ENCODE measurements at regions not wholly inside any gene's neighbourhood (a gene's known extent, or its start where the extent isn't known, plus 50 kb on each side); places are given as distances from the start of the nearest gene placed in this dataset.

GRCh38 chr19:30249911-30250310 lies 122.3 kb upstream of the ZNF536 start:
- CTCF ChIA-PET = no interaction called here
- H3K27ac ChIP-seq = no peak overlapping the region
- TF ChIP-seq CTCF (conservative IDR thresholded peaks at IDR 0.05; ENCODE audit: low read depth) = no peak
- DNase-seq (ENCODE audit: low spot score) = no peak
- POLR2A ChIA-PET (ENCODE audit: low non-redundant PET) = no interaction called here

- POLR2A ChIA-PET (ENCODE audit: low non-redundant PET) = no interaction called here
- no peak for DNase-seq (ENCODE audit: low spot score)
- no peak for TF ChIP-seq CTCF (conservative IDR thresholded peaks at IDR 0.05; ENCODE audit: low read depth)
- CTCF ChIA-PET = no interaction called here
- no peak overlapping the region for H3K27ac ChIP-seq
Measured at GRCh38 chr19:30252214-30252613, 120.0 kb upstream of the ZNF536 start.

DNA sequence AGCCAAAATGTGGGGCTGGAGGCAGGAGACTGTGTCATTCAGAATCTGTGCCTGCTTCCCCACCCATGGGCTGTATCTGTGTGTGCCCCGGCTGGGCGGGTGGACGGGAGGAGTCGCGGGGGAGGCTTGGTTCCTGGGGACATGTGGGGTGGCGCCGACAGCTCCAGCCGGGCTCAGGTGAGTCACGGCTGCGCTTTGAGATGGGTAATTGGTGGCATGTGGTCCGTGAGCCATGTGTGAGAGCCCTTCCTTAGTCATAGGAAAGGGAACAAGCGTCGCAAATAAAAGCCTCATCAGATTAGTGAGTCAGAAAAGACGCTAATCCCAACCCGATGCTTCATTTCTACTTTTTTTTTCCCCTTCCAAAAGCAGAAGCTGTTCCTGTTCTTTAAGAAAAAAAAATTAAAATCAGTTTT lies 118.6 kb upstream of the ZNF536 start:
- DNase-seq (ENCODE audit: low spot score) = peak; percentile 3
- TF ChIP-seq CTCF (conservative IDR thresholded peaks at IDR 0.05; ENCODE audit: low read depth) = no peak
- no peak overlapping the region for H3K27ac ChIP-seq
- CTCF ChIA-PET = no interaction called here
- POLR2A ChIA-PET (ENCODE audit: low non-redundant PET) = no interaction called here

DNA sequence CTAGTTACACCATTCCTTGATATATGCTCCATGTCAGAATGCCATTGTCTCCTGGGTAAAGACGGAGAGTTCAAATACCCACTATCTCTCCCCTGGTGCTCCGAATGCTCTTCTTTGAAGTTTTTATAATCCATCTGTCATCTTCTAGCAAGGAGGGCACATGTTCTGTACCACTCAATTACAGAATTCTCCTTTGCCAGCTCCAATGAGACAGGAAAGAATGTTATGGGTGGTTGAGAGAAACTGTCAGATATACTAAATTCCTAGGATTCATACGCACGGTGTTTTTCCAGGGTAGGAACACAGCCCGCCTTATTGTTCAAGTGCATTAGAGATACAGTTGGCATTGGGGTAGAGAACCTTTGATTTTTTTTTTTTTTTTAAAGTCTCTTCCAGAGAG lies 118.0 kb upstream of the ZNF536 start:
- H3K27ac ChIP-seq = no peak overlapping the region
- CTCF ChIA-PET = no interaction called here
- DNase-seq (ENCODE audit: low spot score) = no peak
- POLR2A ChIA-PET (ENCODE audit: low non-redundant PET) = no interaction called here
- TF ChIP-seq CTCF (conservative IDR thresholded peaks at IDR 0.05; ENCODE audit: low read depth) = no peak

DNA sequence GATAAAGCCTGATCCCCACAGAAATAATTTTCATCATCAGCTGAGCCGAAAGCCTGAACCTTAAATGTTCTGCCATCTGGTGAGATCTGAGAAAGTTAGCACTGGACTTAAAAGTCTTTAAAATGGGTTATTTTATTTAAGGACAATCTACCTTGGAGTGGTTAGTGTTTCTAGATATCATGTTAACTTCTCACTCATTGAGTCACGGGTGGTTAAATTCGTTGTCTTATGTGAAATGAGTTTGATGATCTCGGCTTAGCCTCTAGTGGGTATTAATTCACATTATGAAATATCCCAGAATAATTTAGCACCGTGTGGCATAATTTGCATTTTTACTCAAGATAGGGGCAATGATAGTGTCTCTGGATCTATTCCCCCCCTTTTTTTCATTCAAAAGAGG lies 117.4 kb upstream of the ZNF536 start:
- ChIA-PET POLR2A (ENCODE audit: low non-redundant PET) (no interaction called here), CTCF (no interaction called here)
- no peak for DNase-seq (ENCODE audit: low spot score)
- TF ChIP-seq CTCF (conservative IDR thresholded peaks at IDR 0.05; ENCODE audit: low read depth) = no peak
- no peak overlapping the region for H3K27ac ChIP-seq

DNA sequence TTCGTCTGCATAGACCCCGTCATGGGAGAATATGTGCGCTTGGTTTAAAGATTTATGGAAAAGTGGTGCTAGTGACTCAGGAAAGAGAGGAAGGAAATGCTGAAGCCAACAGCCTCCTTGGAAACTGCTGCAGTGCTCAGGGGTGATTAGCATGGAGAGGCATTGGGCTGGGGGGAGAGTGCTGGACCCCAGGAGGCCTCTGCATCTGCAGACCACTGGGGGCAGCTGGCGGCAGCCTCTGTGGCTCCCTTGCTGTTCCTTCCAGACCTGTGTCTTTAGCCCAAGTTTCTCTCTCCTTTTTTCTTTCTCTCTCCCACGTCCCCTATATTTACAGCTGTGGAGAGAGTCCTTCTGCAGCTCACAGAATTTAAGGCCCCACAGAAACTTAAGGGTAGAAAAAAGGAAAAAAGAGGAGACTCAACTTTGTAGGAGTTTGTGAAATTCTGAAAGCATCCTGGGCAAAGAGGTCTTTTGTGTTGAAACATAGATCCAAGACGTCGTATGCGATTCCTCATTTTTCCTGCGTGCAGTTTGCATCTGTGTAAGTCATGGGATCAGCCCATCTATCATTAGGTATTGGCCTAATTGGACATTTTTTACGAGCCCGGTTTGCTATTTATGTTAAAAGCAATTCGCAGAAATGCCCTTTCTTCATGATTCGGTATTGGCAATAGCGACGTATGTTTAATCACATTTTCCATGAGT lies 116.2 kb upstream of the ZNF536 start:
- CTCF ChIA-PET = no interaction called here
- no peak overlapping the region for H3K27ac ChIP-seq
- DNase-seq (ENCODE audit: low spot score) = no peak
- no peak for TF ChIP-seq CTCF (conservative IDR thresholded peaks at IDR 0.05; ENCODE audit: low read depth)
- POLR2A ChIA-PET (ENCODE audit: low non-redundant PET) = no interaction called here

DNA sequence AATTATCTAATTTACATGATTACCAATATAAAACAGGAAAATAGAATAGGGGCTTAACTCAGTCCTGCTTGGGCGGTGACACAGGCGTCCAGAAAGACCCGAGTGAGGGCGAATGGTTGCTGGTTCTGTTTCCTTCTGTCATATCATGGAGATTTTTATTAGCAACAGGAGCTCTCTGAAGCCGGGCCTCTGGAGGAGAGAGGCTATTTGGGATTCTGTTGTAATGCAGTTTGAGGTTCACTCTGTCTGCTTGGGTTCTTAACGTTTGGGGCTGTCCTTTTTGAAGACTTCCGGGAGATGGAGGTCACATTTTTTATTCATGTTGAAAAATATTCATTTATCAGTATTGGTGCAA lies 115.7 kb upstream of the ZNF536 start:
- POLR2A ChIA-PET (ENCODE audit: low non-redundant PET) = no interaction called here
- CTCF ChIA-PET = no interaction called here
- TF ChIP-seq CTCF (conservative IDR thresholded peaks at IDR 0.05; ENCODE audit: low read depth) = no peak
- H3K27ac ChIP-seq = no peak overlapping the region
- DNase-seq (ENCODE audit: low spot score) = no peak
